D721Med (cell line): ENCODE measurements at regions not wholly inside any gene's neighbourhood (a gene's known extent, or its start where the extent isn't known, plus 50 kb on each side); places are given as distances from the start of the nearest gene placed in this dataset.

Experiments used
- DNase-seq: peaks from one replicate; pipeline ENCODE4 v3.0.0; 2011; ENCODE audit warnings: low spot score; ENCODE audit not compliant: insufficient read length
- FAIRE-seq: peaks from 2 replicates; lab custom pipeline; 2011; peaks lifted over from hg19 to GRCh38; lab: Jason Lieb, UNC
- CTCF ChIP-seq: IDR thresholded peaks from 2 replicates; pipeline ENCODE4 v1.5.1; 2012; ENCODE audit warnings: mild to moderate bottlenecking, control low read depth; ENCODE audit not compliant: insufficient read depth; ENCODE audit errors: missing control alignments

- no peak for FAIRE-seq
- TF ChIP-seq CTCF = no peak
- DNase-seq = no peak
Measured at GRCh38 chr10:125329056-125329455, 168.7 kb upstream of the CTBP2 start.

GRCh38 chr10:125325326-125325725, 165.0 kb upstream of the CTBP2 start:
- no peak for FAIRE-seq
- no peak for DNase-seq
- no peak for TF ChIP-seq CTCF

DNA sequence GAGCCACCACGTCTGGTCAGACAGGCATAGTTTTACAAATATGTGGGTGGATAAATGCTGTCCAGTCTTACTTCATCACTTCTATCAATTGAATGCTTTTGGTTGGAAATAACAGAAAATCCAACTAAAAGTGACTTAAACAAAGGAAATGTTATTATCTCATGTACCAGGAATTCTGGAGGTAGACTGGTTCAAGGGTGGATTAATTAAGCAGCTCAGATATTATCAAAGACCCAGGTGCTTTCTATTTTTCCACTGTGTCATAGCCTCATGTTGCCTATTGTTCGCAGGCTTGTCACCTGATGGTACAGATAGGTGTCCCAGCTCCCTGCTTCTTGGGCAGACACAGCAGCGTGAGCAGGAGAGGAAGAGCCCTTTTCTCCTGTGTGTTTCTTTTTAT, 156.1 kb upstream of the CTBP2 start:
- no peak for DNase-seq
- FAIRE-seq = no peak
- no peak for TF ChIP-seq CTCF

- DNase-seq = no peak
- TF ChIP-seq CTCF = no peak
Measured at GRCh38 chr10:125300937-125301336, 140.6 kb upstream of the CTBP2 start.

DNA sequence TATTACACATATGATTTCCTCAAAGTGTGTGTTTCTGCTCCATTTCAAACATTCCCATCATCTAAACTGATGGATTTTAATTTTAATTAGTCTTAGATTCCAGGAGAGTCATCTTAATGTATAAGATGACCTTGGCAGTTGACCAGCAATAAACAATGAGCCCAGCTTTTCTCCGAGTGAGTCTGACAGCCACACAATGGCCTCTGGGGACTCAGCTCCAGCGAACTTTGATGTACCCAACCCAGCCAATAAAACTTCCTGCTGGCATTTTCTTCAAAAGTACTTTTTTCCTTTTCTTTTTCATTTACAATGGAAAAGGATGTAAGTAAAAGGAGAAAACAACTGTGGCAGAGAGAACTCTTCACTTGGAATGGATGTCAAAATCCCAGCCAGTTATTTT, 139.1 kb upstream of the CTBP2 start:
- TF ChIP-seq CTCF = no peak
- DNase-seq = no peak
- FAIRE-seq = no peak

More at GRCh38 chr10:125300937-125301336, 140.6 kb upstream of the CTBP2 start:
- no peak for FAIRE-seq

GRCh38 chr10:125296598-125296997, 136.2 kb upstream of the CTBP2 start:
- DNase-seq (no peak), FAIRE-seq (no peak)
- TF ChIP-seq CTCF = no peak

DNA sequence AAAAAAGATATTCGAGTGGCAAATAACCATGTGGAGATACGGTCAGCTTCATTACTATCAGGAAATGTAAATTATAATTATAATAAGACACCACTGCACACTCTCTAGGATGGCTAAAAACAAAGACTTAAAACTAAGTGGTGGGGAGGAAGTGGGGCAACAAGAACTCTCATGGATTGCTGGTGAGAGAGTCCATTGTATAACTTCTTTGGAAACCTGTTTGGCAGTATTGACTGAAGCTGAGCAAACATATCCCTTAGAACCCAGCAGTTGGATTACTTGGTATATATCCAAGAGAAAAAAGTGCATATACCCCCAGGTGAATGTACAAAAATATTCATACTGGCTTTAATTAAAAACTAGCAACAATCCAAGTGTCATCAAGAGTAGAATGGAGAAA, 133.7 kb upstream of the CTBP2 start:
- DNase-seq (no peak), FAIRE-seq (no peak)
- no peak for TF ChIP-seq CTCF
